Suppressor macrophage treated with lipopolysaccharide for 1 hour (primary cell): ENCODE measurements at regions not wholly inside any gene's neighbourhood (a gene's known extent, or its start where the extent isn't known, plus 50 kb on each side); places are given as distances from the start of the nearest gene placed in this dataset.

Source experiments
- DNase-seq, 3 donors: peaks; one replicate each; pipeline ENCODE4 v3.0.0-alpha.2; 2020 to 2022

DNA sequence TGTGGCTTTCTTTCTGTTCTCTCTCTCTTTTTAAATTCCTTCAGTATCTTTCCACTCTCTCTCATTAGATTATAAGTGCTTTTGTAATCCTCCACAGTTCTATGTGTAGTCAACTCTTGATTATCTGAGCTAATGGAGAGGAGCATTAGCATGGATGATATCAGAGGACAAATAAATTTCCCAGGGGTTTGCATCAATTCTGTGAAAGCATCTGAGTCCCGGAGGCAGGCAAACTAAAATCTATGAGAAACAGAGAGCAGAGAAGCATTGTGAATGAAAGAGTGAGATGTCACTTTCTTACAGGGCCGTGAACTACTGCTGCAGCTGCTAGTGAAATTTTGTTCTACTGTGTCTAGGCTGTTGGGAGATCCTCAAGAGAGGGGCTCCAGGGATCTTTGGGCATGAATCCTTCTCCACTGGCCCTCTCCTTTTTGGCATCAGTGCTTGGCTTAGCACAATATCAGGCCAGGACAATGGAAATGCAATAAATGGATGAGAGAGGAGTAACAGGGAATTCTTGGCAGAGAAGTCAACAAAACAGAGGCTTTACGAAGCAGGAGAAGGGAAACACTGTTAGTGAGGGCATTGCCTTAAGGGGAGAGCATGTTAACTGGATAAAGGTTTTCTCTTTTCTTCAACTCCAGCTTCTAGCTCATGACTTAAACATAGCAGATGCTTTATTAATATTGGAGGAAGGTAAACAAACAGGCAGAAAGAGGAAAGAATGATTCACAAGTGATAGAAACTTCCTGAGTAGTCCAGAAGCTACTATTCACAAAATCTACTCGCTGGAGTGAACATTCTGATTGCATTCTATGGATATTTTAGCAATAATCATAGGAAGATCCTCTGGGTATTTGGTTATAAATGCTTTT is 847.0 kb upstream of the MAP3K7 start:
- no peak for DNase-seq

- no peak for DNase-seq
These were observed 842.2 kb upstream of the MAP3K7 start for GRCh38 chr6:91428953-91429560.

DNA sequence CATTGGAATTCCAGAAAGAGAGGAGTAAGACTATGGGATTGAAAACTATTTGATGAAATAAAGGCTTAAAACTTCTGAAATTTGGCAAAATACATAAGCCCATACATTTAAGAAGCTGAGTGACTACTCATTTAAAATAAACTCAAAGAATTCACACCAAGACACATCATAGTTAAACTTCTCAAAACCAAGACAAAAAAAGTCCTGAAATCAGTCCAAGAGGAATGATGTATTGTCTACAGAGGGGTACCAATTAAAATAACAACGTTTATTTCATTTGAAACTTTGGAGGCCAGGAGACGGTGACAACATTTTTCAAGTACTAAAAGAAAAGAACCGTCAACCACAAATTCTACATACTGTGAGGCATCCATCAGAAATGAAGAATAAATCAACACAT is 841.4 kb upstream of the MAP3K7 start:
- DNase-seq = no peak

GRCh38 chr6:91420243-91420642 is 833.4 kb upstream of the MAP3K7 start:
- no peak for DNase-seq

GRCh38 chr6:91415031-91415605 is 828.2 kb upstream of the MAP3K7 start:
- DNase-seq = no peak

GRCh38 chr6:91412532-91412931 is 825.7 kb upstream of the MAP3K7 start:
- no peak for DNase-seq

GRCh38 chr6:91407706-91408105 is 820.8 kb upstream of the MAP3K7 start:
- DNase-seq = no peak

DNA sequence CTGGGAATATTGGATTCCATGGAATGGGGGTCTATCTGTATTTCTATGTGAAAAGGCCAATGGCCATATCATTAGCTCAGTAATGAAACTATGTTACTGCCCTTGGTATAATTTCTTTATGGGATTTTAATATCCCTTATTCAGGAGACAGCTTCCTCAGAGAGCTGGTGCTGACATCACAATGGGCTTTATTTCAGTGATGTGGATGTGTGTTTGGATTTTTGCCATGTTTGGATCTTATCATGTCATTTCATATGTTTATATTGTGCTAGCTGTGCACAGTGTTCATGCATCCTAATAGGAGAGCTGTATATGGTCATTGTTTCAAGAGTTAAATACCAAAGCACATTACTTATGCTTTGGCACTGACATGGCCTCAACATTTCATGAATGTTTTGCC is 806.1 kb upstream of the MAP3K7 start:
- no peak for DNase-seq

GRCh38 chr6:91387290-91388059 is 800.6 kb upstream of the MAP3K7 start:
- no peak for DNase-seq

DNA sequence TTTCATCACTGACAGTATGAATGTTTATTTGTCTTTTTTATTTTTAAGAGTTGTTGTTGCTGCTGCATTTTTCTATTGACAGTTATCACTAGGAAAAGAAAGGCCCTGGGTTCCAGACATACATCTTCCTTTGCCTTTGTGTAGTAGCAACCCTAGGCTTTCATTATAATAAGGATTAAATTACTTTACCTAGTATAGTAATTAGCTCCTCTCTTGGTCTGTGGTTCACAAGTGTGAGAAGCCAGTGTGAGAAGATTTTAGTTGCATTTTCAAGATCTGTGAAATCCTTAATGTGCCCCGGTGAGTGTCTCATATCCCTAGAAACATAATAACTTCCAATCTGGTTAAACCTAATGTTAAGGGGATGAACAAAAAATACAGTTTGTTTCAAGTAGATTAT is 799.3 kb upstream of the MAP3K7 start:
- DNase-seq = no peak

- no peak for DNase-seq
These were observed 796.3 kb upstream of the MAP3K7 start for GRCh38 chr6:91383207-91383606.

- no peak for DNase-seq
These were observed 789.8 kb upstream of the MAP3K7 start for GRCh38 chr6:91376686-91377085.

GRCh38 chr6:91366781-91367180 is 779.9 kb upstream of the MAP3K7 start:
- no peak for DNase-seq

DNA sequence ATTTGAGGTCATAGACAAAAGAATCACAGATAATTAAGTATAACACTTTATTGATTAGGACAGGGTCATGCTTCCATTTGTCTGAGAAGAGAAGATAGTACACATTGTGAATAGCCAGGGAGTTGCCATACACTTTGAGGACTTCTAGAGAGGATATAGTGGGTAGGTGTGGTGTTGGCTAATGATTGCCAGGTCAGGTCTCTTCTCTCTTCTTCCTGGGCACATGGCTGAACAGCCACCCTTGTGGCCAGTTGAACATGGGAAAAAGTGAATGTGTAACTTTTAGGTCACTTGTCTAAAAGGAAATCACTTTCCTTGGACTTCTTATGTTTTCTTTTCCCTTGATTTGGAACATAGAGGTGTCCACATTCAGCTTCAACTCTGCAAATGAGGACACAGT is 772.1 kb upstream of the MAP3K7 start:
- DNase-seq = no peak

GRCh38 chr6:91352878-91353277 is 766.0 kb upstream of the MAP3K7 start:
- no peak for DNase-seq

DNA sequence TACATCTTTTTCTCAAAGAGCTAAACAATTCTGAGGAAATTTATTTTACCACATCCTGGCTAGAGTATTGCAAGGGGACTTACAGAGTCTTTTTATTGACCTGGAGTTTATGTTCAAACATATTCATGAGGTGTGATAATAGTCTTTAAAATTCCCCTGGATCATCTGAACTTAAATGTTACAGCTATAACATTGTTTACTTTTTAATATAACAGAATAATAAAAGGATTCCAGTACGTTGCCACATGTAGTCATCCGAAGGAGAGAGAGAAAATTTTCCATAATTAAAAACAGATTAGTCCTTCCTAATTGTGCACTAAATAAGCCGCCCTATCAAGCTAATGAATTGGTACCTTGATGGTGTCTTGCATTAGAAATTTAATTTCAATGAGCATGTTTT is 765.4 kb upstream of the MAP3K7 start:
- DNase-seq = no peak

DNA sequence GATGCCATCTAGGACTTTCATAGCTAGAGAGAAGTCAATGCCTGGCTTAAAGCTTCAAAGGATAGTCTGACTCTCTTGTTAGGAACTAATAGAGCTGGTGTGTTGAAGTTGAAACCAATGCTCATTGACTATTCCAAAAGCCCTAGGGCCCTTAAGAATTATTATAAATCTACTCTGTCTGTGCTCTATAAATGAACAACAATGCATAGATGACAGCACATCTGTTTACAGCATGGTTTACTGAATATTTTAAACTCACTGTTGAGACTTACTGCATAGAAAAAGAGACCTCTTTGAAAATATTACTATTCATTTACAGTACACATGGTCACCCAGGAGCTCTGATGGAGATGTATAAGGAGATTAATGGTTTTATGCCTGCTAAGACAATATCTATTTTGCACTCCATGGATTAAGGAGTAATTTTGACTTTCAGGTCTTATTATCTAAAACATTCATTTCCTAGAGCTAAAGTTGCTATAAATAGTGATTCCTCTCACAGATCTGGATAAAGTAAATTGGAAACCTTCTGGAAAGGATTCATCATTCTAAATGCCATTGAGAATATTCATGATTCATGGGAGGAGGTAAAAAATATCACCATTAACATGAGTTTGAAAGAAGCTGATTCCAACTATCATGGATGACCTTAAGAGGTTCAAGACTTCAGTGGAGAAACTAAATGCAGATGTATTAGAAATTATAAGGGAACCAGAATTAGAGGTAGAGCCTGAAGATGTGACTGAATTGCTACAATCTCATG is 763.5 kb upstream of the MAP3K7 start:
- DNase-seq = no peak

GRCh38 chr6:91341473-91341872 is 754.6 kb upstream of the MAP3K7 start:
- no peak for DNase-seq

GRCh38 chr6:91340896-91341395 is 754.1 kb upstream of the MAP3K7 start:
- DNase-seq = no peak

- DNase-seq = no peak
These were observed 751.1 kb upstream of the MAP3K7 start for GRCh38 chr6:91337967-91338366.

DNA sequence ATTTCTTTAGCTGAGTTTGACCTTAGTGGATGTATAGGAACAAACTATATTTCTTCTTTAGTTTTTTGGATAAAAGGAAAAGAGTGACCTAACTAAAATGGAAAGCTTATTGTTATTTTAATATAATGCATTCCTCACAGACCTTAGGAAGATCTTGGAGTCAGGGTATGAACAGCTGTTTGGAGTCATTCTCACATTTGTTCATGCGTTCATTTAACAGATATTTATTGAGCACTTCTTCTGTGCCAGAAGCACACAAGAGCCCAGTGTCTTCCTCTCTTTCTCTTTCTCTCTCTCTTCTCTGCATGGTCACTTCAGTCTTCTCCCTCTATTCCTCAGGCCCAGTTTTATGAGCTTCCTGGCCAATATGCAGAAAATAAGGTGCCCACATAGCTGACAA is 744.0 kb upstream of the MAP3K7 start:
- no peak for DNase-seq

DNA sequence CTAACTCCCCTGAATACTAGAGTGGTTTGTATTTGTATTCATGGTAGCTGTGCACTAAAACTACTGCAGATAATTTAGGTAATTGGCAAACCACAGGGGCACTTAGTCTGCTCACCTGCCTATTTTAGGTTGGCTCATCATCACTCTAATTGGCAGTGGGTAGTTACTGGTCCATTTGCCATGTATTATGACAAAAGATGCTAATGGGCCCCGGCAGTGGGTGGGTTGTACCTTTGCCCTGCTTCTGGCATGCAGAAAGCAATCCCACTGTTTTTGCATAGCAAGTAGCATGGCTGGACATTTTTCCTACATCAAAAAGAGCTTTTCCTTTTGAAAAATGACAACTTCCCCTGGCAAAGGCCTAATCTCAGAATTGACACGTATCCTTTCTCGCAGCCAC is 741.4 kb upstream of the MAP3K7 start:
- no peak for DNase-seq

DNA sequence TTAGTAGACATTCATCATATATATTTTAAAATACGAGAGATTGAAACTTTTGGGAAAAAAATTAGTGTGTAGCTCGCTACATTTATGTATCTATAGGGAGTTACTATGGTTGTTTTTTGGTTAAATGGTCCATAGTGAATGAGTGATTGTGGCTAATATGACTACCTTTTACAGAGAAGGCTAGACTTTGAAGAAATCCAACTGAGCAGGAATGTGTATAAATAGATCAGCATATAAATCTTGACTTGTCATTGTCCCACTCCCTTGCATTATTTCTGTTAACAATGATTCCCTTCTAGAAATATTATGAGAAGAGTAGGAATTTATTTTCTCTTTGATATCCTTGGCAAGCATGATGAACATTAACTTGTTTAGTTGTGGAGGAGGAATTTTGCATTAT is 737.8 kb upstream of the MAP3K7 start:
- no peak for DNase-seq
